Lower lobe of right lung (tissue), 2 donors: ENCODE measurements at regions not wholly inside any gene's neighbourhood (a gene's known extent, or its start where the extent isn't known, plus 50 kb on each side); places are given as distances from the start of the nearest gene placed in this dataset.

ENCODE experiments used
- ATAC-seq, 2 donors: fragments of 200-7000 bp; cut with Tn5 transposase; one replicate each; pipeline ENCODE4 v1.9.1; 2020 to 2022; ENCODE audit warnings: mild to moderate bottlenecking in 2 of 2, moderate library complexity in 2 of 2
- DNase-seq: peaks from one replicate; pipeline ENCODE4 v3.0.0-alpha.2; 2020
- H3K27ac ChIP-seq: fragments of 200-600 bp; one replicate; pipeline ENCODE4 v1.8.0; 2022
- H3K27me3 ChIP-seq: fragments of 200-600 bp; one replicate; pipeline ENCODE4 v1.8.0; 2022; ENCODE audit warnings: low read depth
- H3K36me3 ChIP-seq: fragments of 200-600 bp; one replicate; pipeline ENCODE4 v1.8.0; 2022; ENCODE audit warnings: mild to moderate bottlenecking
- H3K4me1 ChIP-seq: fragments of 200-600 bp; one replicate; pipeline ENCODE4 v1.8.0; 2022
- H3K4me3 ChIP-seq: fragments of 200-600 bp; one replicate; pipeline ENCODE4 v1.8.0; 2022; ENCODE audit warnings: mild to moderate bottlenecking
- H3K9me3 ChIP-seq: fragments of 200-600 bp; one replicate; pipeline ENCODE4 v1.8.0; 2022
- intact Hi-C: fragments of 100-400 bp; cut with DNase I; formaldehyde crosslinking; loops from one replicate; pipeline ENCODE4 v1.11.0; 2022
- TF ChIP-seq, protein P1 (sequence below): fragments of 200-600 bp; IDR thresholded peaks from one replicate; pipeline ENCODE4 v1.8.0; 2022; ENCODE audit warnings: antibody characterized with exemption, mild to moderate bottlenecking
- donor health status: DM: no; HTN: yes; CAD: no; lungs with severe emphysema.

DNA sequence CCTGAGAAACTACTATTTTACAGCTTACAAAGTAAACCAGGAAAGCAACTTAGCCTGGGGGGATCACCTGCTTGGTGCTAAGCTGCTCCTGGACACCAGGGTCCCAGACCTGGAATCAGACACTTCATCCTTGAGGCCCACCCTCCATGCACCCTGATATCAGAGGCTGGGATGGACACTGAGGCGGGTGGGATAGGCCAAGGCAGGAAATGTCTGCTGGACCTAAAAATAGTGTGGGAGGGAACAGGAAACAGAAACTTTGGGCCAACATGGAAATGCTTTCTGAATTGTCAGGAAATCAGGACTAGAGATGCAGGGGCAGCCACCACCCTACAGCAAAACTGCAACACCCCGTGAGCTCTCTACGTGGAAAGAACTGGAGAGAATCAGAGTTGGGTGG, 101.5 kb upstream of the PODXL start:
- intact Hi-C loops = loop anchor here (10.0 kb wide), 1 partner anchor 153 kb away; no protein-coding TSS in a partner anchor
- Histone ChIP-seq H3K36me3 (no peaks in the 10 kb centered on the region), H3K4me3 (no peak overlapping the region), H3K4me1 (no peaks in the 10 kb centered on the region), H3K9me3 (no peaks in the 10 kb centered on the region), H3K27ac (peak overlapping the region; percentile 49), H3K27me3 (no peaks in the 10 kb centered on the region)
- DNase-seq (no peak), ATAC-seq (no peak)
- TF ChIP-seq, protein P1, sequence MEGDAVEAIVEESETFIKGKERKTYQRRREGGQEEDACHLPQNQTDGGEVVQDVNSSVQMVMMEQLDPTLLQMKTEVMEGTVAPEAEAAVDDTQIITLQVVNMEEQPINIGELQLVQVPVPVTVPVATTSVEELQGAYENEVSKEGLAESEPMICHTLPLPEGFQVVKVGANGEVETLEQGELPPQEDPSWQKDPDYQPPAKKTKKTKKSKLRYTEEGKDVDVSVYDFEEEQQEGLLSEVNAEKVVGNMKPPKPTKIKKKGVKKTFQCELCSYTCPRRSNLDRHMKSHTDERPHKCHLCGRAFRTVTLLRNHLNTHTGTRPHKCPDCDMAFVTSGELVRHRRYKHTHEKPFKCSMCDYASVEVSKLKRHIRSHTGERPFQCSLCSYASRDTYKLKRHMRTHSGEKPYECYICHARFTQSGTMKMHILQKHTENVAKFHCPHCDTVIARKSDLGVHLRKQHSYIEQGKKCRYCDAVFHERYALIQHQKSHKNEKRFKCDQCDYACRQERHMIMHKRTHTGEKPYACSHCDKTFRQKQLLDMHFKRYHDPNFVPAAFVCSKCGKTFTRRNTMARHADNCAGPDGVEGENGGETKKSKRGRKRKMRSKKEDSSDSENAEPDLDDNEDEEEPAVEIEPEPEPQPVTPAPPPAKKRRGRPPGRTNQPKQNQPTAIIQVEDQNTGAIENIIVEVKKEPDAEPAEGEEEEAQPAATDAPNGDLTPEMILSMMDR = no peak

DNA sequence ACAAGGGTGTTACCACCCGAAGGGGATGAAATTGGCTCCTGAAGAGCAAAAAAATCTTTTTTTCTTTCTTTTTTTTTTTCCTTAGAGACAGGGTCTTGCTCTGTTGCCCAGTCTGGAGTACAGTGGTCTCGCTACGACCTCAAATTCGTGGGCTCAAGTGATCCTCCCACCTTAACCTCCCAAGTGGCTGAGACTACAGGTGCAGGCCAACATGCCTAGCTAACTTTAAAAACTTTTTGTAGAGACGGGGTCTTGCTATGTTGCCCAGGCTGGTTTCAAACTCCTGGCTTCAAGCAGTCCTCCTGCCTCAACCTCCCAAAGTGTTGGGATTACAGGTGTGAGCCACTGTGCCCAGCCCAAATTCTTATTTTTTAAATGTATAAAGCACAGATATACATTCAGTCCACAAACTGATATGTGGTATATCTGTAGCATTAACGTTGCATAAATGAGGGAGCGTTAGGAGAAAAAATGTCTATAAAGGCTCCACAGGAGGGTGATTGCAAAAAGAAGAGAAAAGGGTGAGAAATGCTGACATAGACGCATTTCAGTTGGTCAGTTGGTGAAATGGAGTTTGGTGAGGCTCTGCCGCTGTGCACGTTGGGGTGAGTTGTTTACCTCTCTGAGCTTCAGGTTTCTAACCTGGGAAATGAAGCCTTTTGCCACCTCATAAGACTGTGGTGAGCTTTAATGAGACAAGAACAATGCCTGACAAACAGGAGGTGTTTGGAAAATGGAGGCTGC, 100.7 kb upstream of the PODXL start:
- no peak for DNase-seq
- Histone ChIP-seq H3K27ac (no peak overlapping the region), H3K4me1 (no peaks in the 10 kb centered on the region), H3K9me3 (no peaks in the 10 kb centered on the region), H3K36me3 (no peaks in the 10 kb centered on the region), H3K4me3 (no peak overlapping the region), H3K27me3 (no peaks in the 10 kb centered on the region)
- TF ChIP-seq, protein P1 = no peak
- no peak for ATAC-seq
- intact Hi-C loops = loop anchor here (10.0 kb wide), 1 partner anchor 152 kb away; no protein-coding TSS in a partner anchor

DNA sequence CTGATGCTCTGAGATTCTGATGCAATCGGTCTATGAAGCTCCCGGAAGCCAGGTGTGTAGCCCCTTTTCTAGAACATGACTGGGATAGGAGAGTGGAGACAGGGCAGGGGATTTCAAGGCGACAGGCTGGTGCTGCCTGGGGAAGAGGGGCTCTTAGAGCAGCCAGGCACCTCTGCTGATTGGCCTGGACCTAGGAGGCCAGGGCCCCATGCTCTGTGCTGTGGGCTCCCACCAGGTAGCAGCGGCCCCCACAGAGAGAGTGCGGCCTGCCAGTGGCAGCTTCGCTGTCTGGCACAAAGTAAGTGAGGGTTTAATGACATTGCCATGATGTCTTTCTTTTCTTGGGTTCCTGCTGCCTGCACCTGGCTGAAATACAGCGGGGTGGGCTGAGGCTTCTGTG, 99.4 kb upstream of the PODXL start:
- intact Hi-C loops = loop anchor here (10.0 kb wide), 1 partner anchor 151 kb away; no protein-coding TSS in a partner anchor
- TF ChIP-seq, protein P1 = no peak

DNA sequence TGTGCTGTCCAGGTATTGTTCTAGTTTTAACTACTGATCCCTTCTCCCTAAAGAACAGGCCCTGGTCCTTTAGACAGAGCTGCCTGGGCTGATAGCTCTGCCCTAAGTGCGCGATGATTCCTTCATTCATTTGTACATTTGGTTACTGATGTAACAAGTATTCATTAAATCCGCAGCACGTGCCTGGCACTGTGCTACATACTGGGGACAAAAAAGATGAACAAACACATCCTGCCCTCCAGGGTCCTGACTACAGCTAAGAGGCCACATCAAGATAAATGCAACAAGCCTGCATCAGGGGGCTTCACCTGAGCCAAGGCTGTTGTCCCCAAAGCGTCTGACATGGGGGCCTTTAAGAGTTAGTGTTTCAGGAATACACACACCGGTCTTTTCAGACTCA, 99.0 kb upstream of the PODXL start:
- intact Hi-C loops = loop anchor here (10.0 kb wide), 1 partner anchor 151 kb away; no protein-coding TSS in a partner anchor
- H3K27ac ChIP-seq = no peak overlapping the region
- no peaks in the 10 kb centered on the region for H3K36me3 ChIP-seq
- H3K4me1 ChIP-seq = no peaks in the 10 kb centered on the region
- no peak for ATAC-seq
- H3K9me3 ChIP-seq = no peaks in the 10 kb centered on the region
- TF ChIP-seq, protein P1 = no peak
- no peaks in the 10 kb centered on the region for H3K27me3 ChIP-seq
- DNase-seq = no peak
- no peak overlapping the region for H3K4me3 ChIP-seq

More for the DNA sequence above, 99.4 kb upstream of the PODXL start:
- no peak for ATAC-seq
- H3K36me3 ChIP-seq = no peaks in the 10 kb centered on the region
- no peaks in the 10 kb centered on the region for H3K9me3 ChIP-seq
- H3K4me3 ChIP-seq = no peak overlapping the region
- DNase-seq = no peak
- no peaks in the 10 kb centered on the region for H3K27me3 ChIP-seq
- H3K27ac ChIP-seq = no peak overlapping the region
- no peaks in the 10 kb centered on the region for H3K4me1 ChIP-seq

DNA sequence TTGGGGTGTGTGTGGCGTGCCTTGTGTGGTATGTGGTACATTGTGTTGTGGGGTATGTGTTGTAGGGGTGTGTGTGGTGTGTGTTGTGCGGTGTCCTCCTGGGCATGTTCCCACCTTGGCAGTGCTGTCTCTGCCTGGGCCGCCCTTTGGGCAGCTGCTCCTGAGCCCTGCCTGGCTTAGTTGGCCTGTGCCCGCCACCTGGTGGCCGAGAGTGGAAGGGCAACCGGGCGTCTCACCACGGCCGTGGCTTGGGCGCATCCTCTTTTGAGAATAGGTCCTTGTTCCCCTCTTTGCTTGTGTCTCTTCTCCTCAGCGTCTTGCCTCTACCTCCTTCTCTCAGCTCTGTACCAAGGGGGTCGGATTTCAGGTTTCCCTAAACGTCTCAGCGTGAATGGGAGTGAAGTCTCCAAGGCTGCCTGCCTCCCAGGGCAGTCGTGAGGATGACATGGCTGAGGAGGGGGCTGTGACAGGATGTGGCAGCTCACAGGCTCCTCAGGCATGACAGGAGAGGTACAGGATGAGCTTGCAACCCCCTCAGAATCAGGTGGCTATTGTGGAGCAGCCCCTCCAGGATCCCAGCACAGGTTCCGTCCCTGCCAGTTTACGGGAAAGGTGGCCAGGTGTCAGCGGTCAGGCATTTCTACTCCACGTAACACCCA, 98.4 kb upstream of the PODXL start:
- H3K27me3 ChIP-seq = no peaks in the 10 kb centered on the region
- TF ChIP-seq, protein P1 = peak; percentile 88
- no peaks in the 10 kb centered on the region for H3K9me3 ChIP-seq
- H3K4me1 ChIP-seq = no peaks in the 10 kb centered on the region
- H3K4me3 ChIP-seq = no peak overlapping the region
- intact Hi-C loops = loop anchor here (10.0 kb wide), 1 partner anchor 150 kb away; no protein-coding TSS in a partner anchor
- DNase-seq = peak; percentile 87
- H3K27ac ChIP-seq = no peak overlapping the region
- peak; percentile 91 to 94 for ATAC-seq
- no peaks in the 10 kb centered on the region for H3K36me3 ChIP-seq
